Ishikawa (cell line): ENCODE measurements at regions not wholly inside any gene's neighbourhood (a gene's known extent, or its start where the extent isn't known, plus 50 kb on each side); places are given as distances from the start of the nearest gene placed in this dataset.

Experiments used
- CEBPB ChIP-seq: IDR thresholded peaks from 2 replicates; pipeline ENCODE4 v1.6.1; 2012
- CREB1 ChIP-seq: IDR thresholded peaks from 2 replicates; pipeline ENCODE4 v1.6.1; 2012; ENCODE audit warnings: low read depth
- EGR1 ChIP-seq: IDR thresholded peaks from 2 replicates; pipeline ENCODE4 v1.6.1; 2012
- EP300 ChIP-seq: IDR thresholded peaks from 2 replicates; pipeline ENCODE4 v1.6.1; 2012; ENCODE audit warnings: borderline replicate concordance
- FOXM1 ChIP-seq: IDR thresholded peaks from 2 replicates; pipeline ENCODE4 v1.6.1; 2012; ENCODE audit warnings: low read depth, borderline replicate concordance
- MAX ChIP-seq: IDR thresholded peaks from 2 replicates; pipeline ENCODE4 v1.6.1; 2012
- NFIC ChIP-seq: IDR thresholded peaks from 2 replicates; pipeline ENCODE4 v1.6.1; 2012
- RAD21 ChIP-seq: IDR thresholded peaks from 2 replicates; pipeline ENCODE4 v1.6.1; 2012; ENCODE audit warnings: low read depth
- REST ChIP-seq: IDR thresholded peaks from 2 replicates; pipeline ENCODE4 v1.6.1; 2012; ENCODE audit warnings: low read depth, mild to moderate bottlenecking
- TAF1 ChIP-seq: IDR thresholded peaks from 2 replicates; pipeline ENCODE4 v1.6.1; 2012; ENCODE audit warnings: low read depth, mild to moderate bottlenecking
- TCF12 ChIP-seq: IDR thresholded peaks from 2 replicates; pipeline ENCODE4 v1.6.1; 2012; ENCODE audit warnings: low read depth
- TEAD4 ChIP-seq: IDR thresholded peaks from 2 replicates; pipeline ENCODE4 v1.6.1; 2012
- USF1 ChIP-seq: IDR thresholded peaks from 2 replicates; pipeline ENCODE4 v1.6.1; 2012
- YY1 ChIP-seq: IDR thresholded peaks from 2 replicates; pipeline ENCODE4 v1.6.1; 2012; ENCODE audit warnings: low read depth
- ZBTB7A ChIP-seq: IDR thresholded peaks from 2 replicates; pipeline ENCODE4 v1.6.1; 2012; ENCODE audit warnings: low read depth

DNA sequence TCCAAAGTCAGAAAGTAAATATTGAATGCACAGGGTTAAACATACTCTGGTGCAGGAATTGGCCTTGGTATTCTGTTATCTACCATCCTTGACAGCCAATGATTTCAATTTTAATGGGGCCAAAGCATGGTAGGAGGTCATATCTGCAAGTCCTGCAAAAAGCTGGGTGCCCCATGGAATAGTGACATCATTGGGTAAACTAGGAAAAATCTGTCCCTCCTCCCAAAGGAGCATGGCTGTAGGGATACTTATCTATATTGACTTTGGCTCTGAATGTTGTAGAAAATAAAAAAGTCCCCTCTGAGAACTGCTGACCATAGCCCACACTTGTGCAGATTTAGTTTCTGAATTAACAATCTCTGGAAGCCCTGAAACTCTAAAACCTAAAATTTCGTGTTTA lies 403.2 kb upstream of the SEL1L start:
- no peak for TF ChIP-seq FOXM1
- no peak for TF ChIP-seq TAF1
- TF ChIP-seq RAD21: no peak
- no peak for TF ChIP-seq NFIC
- no peak for TF ChIP-seq CREB1
- TF ChIP-seq TEAD4: no peak
- no peak for TF ChIP-seq REST
- no peak for TF ChIP-seq YY1
- TF ChIP-seq ZBTB7A: no peak
- no peak for TF ChIP-seq TCF12
- TF ChIP-seq EGR1: no peak
- TF ChIP-seq USF1: no peak
- no peak for TF ChIP-seq EP300
- TF ChIP-seq MAX: no peak
- no peak for TF ChIP-seq CEBPB

- TF ChIP-seq CEBPB: no peak
- TF ChIP-seq TAF1: no peak
- TF ChIP-seq CREB1: no peak
- no peak for TF ChIP-seq TCF12
- TF ChIP-seq TEAD4: no peak
- no peak for TF ChIP-seq MAX
- TF ChIP-seq RAD21: no peak
- no peak for TF ChIP-seq EGR1
- TF ChIP-seq NFIC: no peak
- TF ChIP-seq FOXM1: no peak
- no peak for TF ChIP-seq USF1
- TF ChIP-seq REST: no peak
- TF ChIP-seq ZBTB7A: no peak
- no peak for TF ChIP-seq EP300
- no peak for TF ChIP-seq YY1
These were observed 404.7 kb upstream of the SEL1L start for GRCh38 chr14:81938341-81938740.

- TF ChIP-seq CREB1: no peak
- TF ChIP-seq REST: no peak
- TF ChIP-seq CEBPB: no peak
- no peak for TF ChIP-seq NFIC
- no peak for TF ChIP-seq TEAD4
- no peak for TF ChIP-seq EP300
- no peak for TF ChIP-seq TCF12
- TF ChIP-seq FOXM1: no peak
- TF ChIP-seq EGR1: no peak
- TF ChIP-seq YY1: no peak
- no peak for TF ChIP-seq RAD21
- TF ChIP-seq TAF1: no peak
- no peak for TF ChIP-seq USF1
- TF ChIP-seq MAX: no peak
- TF ChIP-seq ZBTB7A: no peak
These were observed 407.0 kb upstream of the SEL1L start for GRCh38 chr14:81940651-81941050.

DNA sequence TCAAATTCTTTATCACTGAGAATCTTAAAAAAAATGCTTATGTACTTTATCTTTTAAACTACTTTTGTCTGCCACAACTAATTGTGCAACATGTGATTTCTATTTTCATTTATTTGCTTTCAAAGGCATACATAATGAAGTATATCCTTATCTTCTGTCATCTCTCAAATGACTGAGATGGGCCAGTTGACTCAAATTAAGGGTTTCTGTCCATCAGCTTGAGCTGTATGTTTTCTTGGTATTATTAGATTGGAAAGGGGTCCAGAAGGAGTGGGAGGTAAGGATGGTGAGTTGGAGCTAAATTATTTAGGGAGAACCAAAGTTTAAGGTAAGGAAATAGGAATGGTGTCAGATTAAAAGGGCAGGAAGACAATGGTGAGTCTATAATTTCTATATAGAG lies 408.4 kb upstream of the SEL1L start:
- TF ChIP-seq ZBTB7A (no peak), TAF1 (no peak), NFIC (no peak), REST (no peak), FOXM1 (no peak), MAX (no peak), TEAD4 (no peak), CREB1 (no peak)
